GM19035 (cell line): ENCODE measurements at regions not wholly inside any gene's neighbourhood (a gene's known extent, or its start where the extent isn't known, plus 50 kb on each side); places are given as distances from the start of the nearest gene placed in this dataset.

Source experiments
- ATAC-seq: cut with Tn5 transposase; IDR thresholded peaks from one replicate; pipeline ENCODE4 v1.9.1; 2021; ENCODE audit not compliant: unreplicated experiment

- ATAC-seq, result no peak
Observed at GRCh38 chr6:1514078-1514477, 95.6 kb upstream of the FOXC1 start.

- no peak for ATAC-seq
Observed at GRCh38 chr6:1515280-1515679, 94.4 kb upstream of the FOXC1 start.

- no peak for ATAC-seq
Observed at GRCh38 chr6:1515781-1516180, 93.9 kb upstream of the FOXC1 start.

- ATAC-seq, result no peak
Observed at GRCh38 chr6:1516742-1517520, 92.8 kb upstream of the FOXC1 start.

- ATAC-seq, result no peak
Observed at GRCh38 chr6:1518855-1519254, 90.9 kb upstream of the FOXC1 start.

GRCh38 chr6:1519597-1519996 is 90.1 kb upstream of the FOXC1 start:
- ATAC-seq, result no peak

GRCh38 chr6:1522779-1523178 is 86.9 kb upstream of the FOXC1 start:
- ATAC-seq, result no peak

GRCh38 chr6:1524040-1524480 is 85.7 kb upstream of the FOXC1 start:
- ATAC-seq, result no peak

GRCh38 chr6:1525364-1526038 is 84.2 kb upstream of the FOXC1 start:
- no peak for ATAC-seq

GRCh38 chr6:1526398-1527072 is 83.2 kb upstream of the FOXC1 start:
- no peak for ATAC-seq

GRCh38 chr6:1527073-1527457 is 82.7 kb upstream of the FOXC1 start:
- ATAC-seq, result no peak

- no peak for ATAC-seq
Observed at GRCh38 chr6:1535295-1535694, 74.4 kb upstream of the FOXC1 start.

- ATAC-seq, result no peak
Observed at GRCh38 chr6:1536526-1537429, 72.9 kb upstream of the FOXC1 start.

GRCh38 chr6:1538369-1538768 is 71.3 kb upstream of the FOXC1 start:
- ATAC-seq, result no peak

GRCh38 chr6:1538810-1539478 is 70.8 kb upstream of the FOXC1 start:
- no peak for ATAC-seq

- ATAC-seq, result no peak
Observed at GRCh38 chr6:1540864-1541521, 68.7 kb upstream of the FOXC1 start.

GRCh38 chr6:1542335-1542734 is 67.4 kb upstream of the FOXC1 start:
- ATAC-seq, result no peak

GRCh38 chr6:1542764-1543163 is 67.0 kb upstream of the FOXC1 start:
- ATAC-seq, result no peak

GRCh38 chr6:1544000-1544399 is 65.7 kb upstream of the FOXC1 start:
- ATAC-seq, result no peak

GRCh38 chr6:1544603-1545002 is 65.1 kb upstream of the FOXC1 start:
- ATAC-seq, result no peak
